K562 (cell line): ENCODE measurements at regions not wholly inside any gene's neighbourhood (a gene's known extent, or its start where the extent isn't known, plus 50 kb on each side); places are given as distances from the start of the nearest gene placed in this dataset.
A peak's percentile ranks its signal among the peaks of the same experiment; 100 is the strongest.

Source experiments
- ATAC-seq: fragments of 200-7000 bp; cut with Tn5 transposase; 3 replicates; pipeline ENCODE4 v1.9.1; 2020; ENCODE audit warnings: moderate library complexity
- BruUV-seq: library from RNA; stranded (reverse); fragments of 400-500 nt; replicated peaks from 2 replicates; lab custom pipeline; 2021; lab: Mats Ljungman, UMichigan
- CTCF ChIA-PET: fragments of 300-600 bp; formaldehyde crosslinking; extraction: SDS; loops from one replicate; lab custom pipeline; 2021; ENCODE audit warnings: low intra/inter-chr PET ratio; lab: Yijun Ruan, JAX
- POLR2A ChIA-PET: fragments of 300-600, 350-650 bp; sonication (Branson Sonifier 250); formaldehyde crosslinking; extraction: SDS; loops from one replicate; lab custom pipeline; 2021; ENCODE audit warnings: antibody characterized with exemption, inconsistent platforms; lab: Yijun Ruan, JAX
- DNase-seq, 4 experiments: peaks; one replicate each; pipeline versions ENCODE4 v3.0.0 to v3.0.0-alpha.2; 2011 to 2018; ENCODE audit warnings: low spot score in 3 of 4, mixed read lengths in 3 of 4; ENCODE audit errors: extremely low read depth in 1 of 4
- FAIRE-seq: peaks from 2 replicates; lab custom pipeline; 2011; peaks lifted over from hg19 to GRCh38; lab: Jason Lieb, UNC
- H2AFZ ChIP-seq: 2 replicates; pipeline ENCODE4 v1.6.0; 2011; ENCODE audit warnings: low read depth, low read length, control low read depth, inconsistent platforms
- H3K27ac ChIP-seq: fragments of 200-600 bp; 3 replicates; pipeline ENCODE4 v1.8.0; 2011; ENCODE audit warnings: low read depth, mild to moderate bottlenecking, control low read depth, inconsistent platforms, low read length, moderate library complexity, mixed read lengths; ENCODE audit errors: extremely low read depth
- H3K27me3 ChIP-seq, 2 experiments: fragments of 300-600 bp in 1 of 2; 2 replicates in 1 of 2; 3 replicates in 1 of 2; pipeline versions ENCODE4 v1.6.0 to v1.8.0; 2011; ENCODE audit warnings: inconsistent platforms in 2 of 2, low read length in 2 of 2, mild to moderate bottlenecking in 1 of 2, mixed read lengths in 1 of 2, moderate library complexity in 1 of 2; ENCODE audit not compliant: control insufficient read depth in 2 of 2, insufficient read depth in 2 of 2
- H3K36me3 ChIP-seq: fragments of 300-600 bp; 3 replicates; pipeline ENCODE4 v1.8.0; 2011; ENCODE audit warnings: mild to moderate bottlenecking, low read length, inconsistent platforms; ENCODE audit not compliant: control insufficient read depth, insufficient read depth
- H3K4me1 ChIP-seq, 2 experiments: fragments of 200-600 bp in 1 of 2; replicated peaks in 1 of 2; 2 replicates in 1 of 2; 3 replicates in 1 of 2; pipeline versions ENCODE4 v1.5.1 to v1.8.0; 2011; ENCODE audit warnings: inconsistent platforms in 2 of 2, low read length in 2 of 2, mild to moderate bottlenecking in 1 of 2, mixed read lengths in 1 of 2, moderate library complexity in 1 of 2; ENCODE audit not compliant: control insufficient read depth in 2 of 2, insufficient read depth in 2 of 2
- H3K4me2 ChIP-seq: 2 replicates; pipeline ENCODE4 v1.6.1; 2011; ENCODE audit warnings: low read length, control low read depth, inconsistent platforms, mixed read lengths; ENCODE audit not compliant: insufficient read depth
- H3K4me3 ChIP-seq: fragments of 200-600 bp; sonication (generic), shearing (Covaris generic); 2 replicates; pipeline ENCODE4 v1.5.1; 2016; ENCODE audit warnings: control low read depth, inconsistent platforms
- H3K79me2 ChIP-seq: fragments of 200-600 bp; 3 replicates; pipeline ENCODE4 v1.8.0; 2011; ENCODE audit warnings: low read length, inconsistent platforms; ENCODE audit not compliant: control insufficient read depth, insufficient read depth
- H3K9ac ChIP-seq, 2 experiments: 2 replicates each; pipeline versions ENCODE4 v1.6.0 to v1.6.1; 2011; ENCODE audit warnings: low read depth in 2 of 2, low read length in 2 of 2, control low read depth in 1 of 2, inconsistent platforms in 1 of 2, mild to moderate bottlenecking in 1 of 2, mixed read lengths in 1 of 2; ENCODE audit not compliant: insufficient read depth in 1 of 2
- H3K9me1 ChIP-seq: one replicate; pipeline ENCODE4 v1.6.0; 2011; ENCODE audit warnings: inconsistent platforms, mild to moderate bottlenecking, low read length, moderate library complexity; ENCODE audit not compliant: control insufficient read depth, insufficient read depth
- H3K9me3 ChIP-seq: replicated peaks from 2 replicates; pipeline ENCODE4 v1.5.1; 2011; ENCODE audit warnings: low read depth, low read length, inconsistent platforms; ENCODE audit not compliant: control insufficient read depth, insufficient read depth
- H4K20me1 ChIP-seq: replicated peaks from 2 replicates; pipeline ENCODE4 v1.6.1; 2011; ENCODE audit warnings: low read length, inconsistent platforms, mixed read lengths; ENCODE audit not compliant: control insufficient read depth, insufficient read depth
- CREB3L1 ChIP-seq: fragments of 450-650 bp; IDR thresholded peaks from 2 replicates; pipeline ENCODE4 v1.6.1; 2014; ENCODE audit warnings: low read depth, mild to moderate bottlenecking, moderate library complexity, borderline replicate concordance
- GTF2E2 ChIP-seq: fragments of 200-800 bp; sonication (Bioruptor generic); IDR thresholded peaks from 2 replicates; pipeline ENCODE4 v1.6.1; 2016; ENCODE audit warnings: missing genetic modification characterization, missing compliant biosample characterization
- HDAC8 ChIP-seq: fragments of 450-650 bp; IDR thresholded peaks from 2 replicates; pipeline ENCODE4 v1.6.1; 2016; ENCODE audit warnings: mild to moderate bottlenecking, missing genetic modification characterization, moderate library complexity, missing compliant biosample characterization
- ILK ChIP-seq: fragments of 450-650 bp; IDR thresholded peaks from 2 replicates; pipeline ENCODE4 v1.6.1; 2016; ENCODE audit warnings: missing genetic modification characterization, low read depth, mild to moderate bottlenecking, missing compliant biosample characterization, moderate library complexity, borderline replicate concordance
- IRF9 ChIP-seq: fragments of 450-650 bp; IDR thresholded peaks from 2 replicates; pipeline ENCODE4 v1.6.1; 2016; ENCODE audit warnings: missing biosample characterization, missing genetic modification characterization
- LEF1 ChIP-seq: fragments of 450-650 bp; IDR thresholded peaks from 2 replicates; pipeline ENCODE4 v1.6.1; 2016; ENCODE audit warnings: mild to moderate bottlenecking
- MAFF ChIP-seq: IDR thresholded peaks from 2 replicates; pipeline ENCODE4 v1.6.1; 2012; ENCODE audit warnings: low read length, improper control_type of control experiment
- MBD2 ChIP-seq: sonication (generic); IDR thresholded peaks from 2 replicates; pipeline ENCODE4 v1.6.1; 2016; ENCODE audit warnings: low read depth, borderline replicate concordance
- RFX1 ChIP-seq: fragments of 450-650 bp; IDR thresholded peaks from 2 replicates; pipeline ENCODE4 v1.6.1; 2016; ENCODE audit warnings: mild to moderate bottlenecking, moderate library complexity
- SLC30A9 ChIP-seq: fragments of 250-450 bp; sonication (Bioruptor Pico); IDR thresholded peaks from 2 replicates; pipeline ENCODE4 v1.8.0; 2022; ENCODE audit warnings: mild to moderate bottlenecking, moderate library complexity
- SMARCA4 ChIP-seq: fragments of 450-650 bp; IDR thresholded peaks from 2 replicates; pipeline ENCODE4 v1.6.1; 2016
- STAG1 ChIP-seq: sonication (generic); formaldehyde crosslinking; IDR thresholded peaks from 2 replicates; pipeline ENCODE4 v1.5.0; 2020; ENCODE audit warnings: missing genetic modification reagents, borderline replicate concordance
- ZC3H11A ChIP-seq: IDR thresholded peaks from 2 replicates; pipeline ENCODE4 v1.6.1; 2012; ENCODE audit warnings: low read depth, low read length, improper control_type of control experiment
- ZNF197 ChIP-seq: fragments of 200-800 bp; sonication (Bioruptor generic); IDR thresholded peaks from 2 replicates; pipeline ENCODE4 v1.6.1; 2016; ENCODE audit warnings: low read depth, missing genetic modification characterization, missing compliant biosample characterization
- WGBS: fragments of 100-300 bp; shearing (Covaris generic); methylation state at CpG from one replicate; pipeline ENCODE4 v1.1.6; 2016; ENCODE audit warnings: low coverage, mixed read lengths; ENCODE audit not compliant: insufficient coverage; ENCODE audit errors: missing lambda C conversion rate; 5-methylcytosine and 5-hydroxymethylcytosine counted together
- in situ Hi-C: fragments of 300-500 bp; cut with MboI; formaldehyde crosslinking; loops from 4 replicates; pipeline ENCODE4 v1.15.0; 2018; ENCODE audit warnings: inconsistent platforms, mixed read lengths
- intact Hi-C: fragments of 100-400 bp; cut with micrococcal nuclease; formaldehyde crosslinking; loops from 2 replicates; pipeline ENCODE4 v1.14.2; 2022

GRCh38 chr16:86376837-86377236, 133.5 kb upstream of the FOXF1 start:
- Histone ChIP-seq H3K4me1 (no peaks in the 10 kb centered on the region), H3K9ac (no peak overlapping the region), H3K36me3 (no peaks in the 10 kb centered on the region), H2AFZ (no peak overlapping the region), H3K27ac (no peak overlapping the region), H3K27me3 (peaks cover 18 to 69% of the 10 kb centered on the region in 2 experiments; a peak in 3 of 5 replicates), H3K9me1 (no peaks in the 10 kb centered on the region), H3K4me2 (no peak overlapping the region), H3K79me2 (no peaks in the 10 kb centered on the region)
- no peak for DNase-seq
- no peak for ATAC-seq
- WGBS, result 3% methylated on average over 4 of the region's 4 CpGs
- in situ Hi-C loops, result no loop called here
- CTCF ChIA-PET, result no interaction called here
- no TSS peak for BruUV-seq
- FAIRE-seq, result no peak
- no peak for TF ChIP-seq STAG1 (CRISPR knock-in tag)
- 0 out of 2 replicates have a peak, but pooled peaks have one; percentile 10 for TF ChIP-seq RFX1
- TF ChIP-seq, all 486 proteins: peak for 1
- no peak overlapping the region for H3K4me3 ChIP-seq
- POLR2A ChIA-PET, result no interaction called here
- H4K20me1 ChIP-seq, result no peaks in the 10 kb centered on the region; the same call in 1 of the 2 replicates
- intact Hi-C loops, result no loop called here
- H3K9me3 ChIP-seq, result no peaks in the 10 kb centered on the region; the same call in 1 of the 2 replicates

- H3K4me3 ChIP-seq, result no peak overlapping the region
- H3K9me3 ChIP-seq, result no peaks in the 10 kb centered on the region; the same call in 1 of the 2 replicates
- POLR2A ChIA-PET, result interaction anchor here (0.6 kb wide), 1 partner anchor 23 kb away, joined by 3 read pairs; no protein-coding TSS in a partner anchor
- no peaks in the 10 kb centered on the region for H3K9me1 ChIP-seq
- H2AFZ ChIP-seq, result no peak overlapping the region
- intact Hi-C loops, result no loop called here
- no peaks in the 10 kb centered on the region; the same call in 1 of the 2 replicates for H4K20me1 ChIP-seq
- CTCF ChIA-PET, result no interaction called here
- no peaks in the 10 kb centered on the region for H3K36me3 ChIP-seq
- ATAC-seq (no peak), FAIRE-seq (no peak), DNase-seq (no peak)
- no peak overlapping the region for H3K27ac ChIP-seq
- in situ Hi-C loops, result no loop called here
- H3K4me2 ChIP-seq, result no peak overlapping the region
- H3K4me1 ChIP-seq, result no peaks in the 10 kb centered on the region
- H3K79me2 ChIP-seq, result no peaks in the 10 kb centered on the region
- H3K27me3 ChIP-seq, result peaks cover 18 to 68% of the 10 kb centered on the region in 2 experiments; a peak in 3 of 5 replicates
- under 1% methylated on average over 26 of the region's 27 CpGs for WGBS
- BruUV-seq, result no TSS peak
- H3K9ac ChIP-seq, result no peak overlapping the region
- TF ChIP-seq GTF2E2 (tag) (no peak), SMARCA4 (no peak), CREB3L1 (no peak), MAFF (no peak), LEF1 (no peak), ZC3H11A (no peak), IRF9 (tag) (no peak), ILK (tag) (no peak), HDAC8 (tag) (no peak), ZNF197 (no peak), MBD2 (no peak), SLC30A9 (no peak)
These were observed 132.9 kb upstream of the FOXF1 start for GRCh38 chr16:86377251-86378022.
